Esophagus mucosa (tissue), 1 donor: ENCODE measurements at regions not wholly inside any gene's neighbourhood (a gene's known extent, or its start where the extent isn't known, plus 50 kb on each side); places are given as distances from the start of the nearest gene placed in this dataset.
"Not testable (repeated sequence)": the region's sequence is repeated elsewhere in the genome, so short reads cannot be mapped to it uniquely, and the experiment has no call there.

ENCODE experiments used
- ATAC-seq: fragments of 200-7000 bp; cut with Tn5 transposase; one replicate; pipeline ENCODE4 v1.9.1; 2020
- donor health status: DM: yes; HTN: yes; CAD: no.

GRCh38 chr13:50772881-50773280 lies 70.6 kb downstream of the DLEU7 start:
- not testable (repeated sequence) for ATAC-seq
